DND-41 (cell line): ENCODE measurements at regions not wholly inside any gene's neighbourhood (a gene's known extent, or its start where the extent isn't known, plus 50 kb on each side); places are given as distances from the start of the nearest gene placed in this dataset.

ENCODE experiments used
- EZH2 ChIP-seq: IDR thresholded peaks from 3 replicates; pipeline ENCODE4 v1.6.1; 2012; ENCODE audit warnings: borderline replicate concordance, low read depth, mild to moderate bottlenecking, moderate library complexity, low read length, inconsistent platforms; ENCODE audit not compliant: severe bottlenecking
- TF ChIP-seq, protein P1 (sequence below): IDR thresholded peaks from 2 replicates; pipeline ENCODE4 v1.5.1; 2012; ENCODE audit warnings: borderline replicate concordance, low read length, moderate library complexity, mild to moderate bottlenecking; ENCODE audit not compliant: poor library complexity, severe bottlenecking; ENCODE audit errors: extremely low read depth

- TF ChIP-seq, protein P1, sequence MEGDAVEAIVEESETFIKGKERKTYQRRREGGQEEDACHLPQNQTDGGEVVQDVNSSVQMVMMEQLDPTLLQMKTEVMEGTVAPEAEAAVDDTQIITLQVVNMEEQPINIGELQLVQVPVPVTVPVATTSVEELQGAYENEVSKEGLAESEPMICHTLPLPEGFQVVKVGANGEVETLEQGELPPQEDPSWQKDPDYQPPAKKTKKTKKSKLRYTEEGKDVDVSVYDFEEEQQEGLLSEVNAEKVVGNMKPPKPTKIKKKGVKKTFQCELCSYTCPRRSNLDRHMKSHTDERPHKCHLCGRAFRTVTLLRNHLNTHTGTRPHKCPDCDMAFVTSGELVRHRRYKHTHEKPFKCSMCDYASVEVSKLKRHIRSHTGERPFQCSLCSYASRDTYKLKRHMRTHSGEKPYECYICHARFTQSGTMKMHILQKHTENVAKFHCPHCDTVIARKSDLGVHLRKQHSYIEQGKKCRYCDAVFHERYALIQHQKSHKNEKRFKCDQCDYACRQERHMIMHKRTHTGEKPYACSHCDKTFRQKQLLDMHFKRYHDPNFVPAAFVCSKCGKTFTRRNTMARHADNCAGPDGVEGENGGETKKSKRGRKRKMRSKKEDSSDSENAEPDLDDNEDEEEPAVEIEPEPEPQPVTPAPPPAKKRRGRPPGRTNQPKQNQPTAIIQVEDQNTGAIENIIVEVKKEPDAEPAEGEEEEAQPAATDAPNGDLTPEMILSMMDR, result no peak
- no peak for TF ChIP-seq EZH2
Measured at GRCh38 chr11:110832539-110832938, 120.3 kb upstream of the ARHGAP20 start.
